ENCODE measurements at regions not wholly inside any gene's neighbourhood (a gene's known extent, or its start where the extent isn't known, plus 50 kb on each side); places are given as distances from the start of the nearest gene placed in this dataset.

GRCh38 chr6:96345501-96345900 lies 176.1 kb upstream of the UFL1 start:
- TF ChIP-seq CTCF (IDR thresholded peaks at IDR 0.05) (no peak), EZH2 (IDR thresholded peaks at IDR 0.05; ENCODE audit: borderline replicate concordance, insufficient read depth, low read depth, low read length, poor library complexity, severe bottlenecking) (no peak)
